C4-2B (cell line): ENCODE measurements at regions not wholly inside any gene's neighbourhood (a gene's known extent, or its start where the extent isn't known, plus 50 kb on each side); places are given as distances from the start of the nearest gene placed in this dataset.

Experiments
- CTCF ChIP-seq: fragments of 450-650 bp; conservative IDR thresholded peaks from 2 replicates; pipeline ENCODE4 v1.5.1; 2017; ENCODE audit warnings: mild to moderate bottlenecking
- ZFX ChIP-seq: fragments of 450-650 bp; IDR thresholded peaks from 2 replicates; pipeline ENCODE4 v1.6.1; 2017

DNA sequence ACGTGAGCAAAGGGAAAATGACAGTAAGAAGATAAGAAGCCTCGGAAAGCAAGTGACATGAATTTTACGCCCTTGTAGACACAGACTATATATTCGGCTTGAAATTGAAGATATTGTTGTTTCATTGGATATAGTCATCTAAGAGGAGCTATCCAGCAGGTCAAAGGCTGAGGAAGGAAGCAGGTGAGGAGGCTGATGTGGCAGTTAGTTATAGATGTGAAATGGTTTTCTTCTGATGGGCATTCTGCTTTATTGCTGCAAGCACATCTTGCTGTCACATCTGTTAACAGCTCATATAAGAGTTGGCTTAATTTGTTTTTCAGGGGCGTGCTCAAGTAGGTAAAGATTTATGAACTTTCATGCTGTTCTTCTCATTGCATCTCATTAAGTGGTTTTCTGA lies 146.1 kb downstream of the KLF5 start:
- TF ChIP-seq CTCF, result no peak
- TF ChIP-seq ZFX, result no peak
